ENCODE measurements at regions not wholly inside any gene's neighbourhood (a gene's known extent, or its start where the extent isn't known, plus 50 kb on each side); places are given as distances from the start of the nearest gene placed in this dataset.

GRCh38 chr2:129610766-129611165, 368.7 kb upstream of the RAB6C start:
- TF ChIP-seq CTCF (IDR thresholded peaks at IDR 0.05) (no peak), POLR2A (IDR thresholded peaks at IDR 0.05) (no peak)

Measured in right lobe of liver (tissue), 4 donors.